SH-SY5Y (cell line): ENCODE measurements at regions not wholly inside any gene's neighbourhood (a gene's known extent, or its start where the extent isn't known, plus 50 kb on each side); places are given as distances from the start of the nearest gene placed in this dataset.

Source experiments
- GATA2 ChIP-seq: IDR thresholded peaks from 2 replicates; pipeline ENCODE4 v1.6.1; 2011; ENCODE audit warnings: mild to moderate bottlenecking, low read depth, low read length
- GATA3 ChIP-seq: IDR thresholded peaks from 2 replicates; pipeline ENCODE4 v1.6.1; 2011; ENCODE audit warnings: low read depth, mild to moderate bottlenecking, low read length, moderate library complexity

GRCh38 chr7:152984421-152984820 is 224.9 kb downstream of the ACTR3B start:
- no peak for TF ChIP-seq GATA3
- TF ChIP-seq GATA2: no peak

- no peak for TF ChIP-seq GATA2
- no peak for TF ChIP-seq GATA3
Measured at GRCh38 chr7:152986376-152986775, 226.8 kb downstream of the ACTR3B start.

- no peak for TF ChIP-seq GATA2
- TF ChIP-seq GATA3: no peak
Measured at GRCh38 chr7:152987656-152988055, 228.1 kb downstream of the ACTR3B start.

GRCh38 chr7:152989889-152990380 is 230.4 kb downstream of the ACTR3B start:
- TF ChIP-seq GATA3 (no peak), GATA2 (no peak)

GRCh38 chr7:152998420-152998819 is 238.9 kb downstream of the ACTR3B start:
- TF ChIP-seq GATA2 (no peak), GATA3 (no peak)

- no peak for TF ChIP-seq GATA3
Measured at GRCh38 chr7:153002115-153002514, 242.6 kb downstream of the ACTR3B start.

- TF ChIP-seq GATA2 (no peak), GATA3 (no peak)
Measured at GRCh38 chr7:153002572-153002971, 243.0 kb downstream of the ACTR3B start.

- TF ChIP-seq GATA2 (no peak), GATA3 (no peak)
Measured at GRCh38 chr7:153004341-153004740, 244.8 kb downstream of the ACTR3B start.

- TF ChIP-seq GATA3 (no peak), GATA2 (no peak)
Measured at GRCh38 chr7:153005750-153006435, 246.3 kb downstream of the ACTR3B start.

GRCh38 chr7:153006452-153006851 is 246.9 kb downstream of the ACTR3B start:
- TF ChIP-seq GATA3 (no peak), GATA2 (no peak)

GRCh38 chr7:153006911-153007310 is 247.4 kb downstream of the ACTR3B start:
- TF ChIP-seq GATA3: no peak
- TF ChIP-seq GATA2: no peak

GRCh38 chr7:153010416-153010815 is 250.9 kb downstream of the ACTR3B start:
- TF ChIP-seq GATA3: no peak
- TF ChIP-seq GATA2: no peak

- TF ChIP-seq GATA2 (no peak), GATA3 (no peak)
Measured at GRCh38 chr7:153012203-153012602, 252.7 kb downstream of the ACTR3B start.

- TF ChIP-seq GATA3 (no peak), GATA2 (no peak)
Measured at GRCh38 chr7:153017223-153017622, 257.7 kb downstream of the ACTR3B start.

- TF ChIP-seq GATA2 (no peak), GATA3 (no peak)
Measured at GRCh38 chr7:153021542-153021941, 262.0 kb downstream of the ACTR3B start.
